GM13976 (cell line): ENCODE measurements at regions not wholly inside any gene's neighbourhood (a gene's known extent, or its start where the extent isn't known, plus 50 kb on each side); places are given as distances from the start of the nearest gene placed in this dataset.

Experiments
- DNase-seq: peaks from one replicate; pipeline ENCODE4 v3.0.0; 2012; ENCODE audit warnings: low spot score
- CTCF ChIP-seq: IDR thresholded peaks from 2 replicates; pipeline ENCODE4 v1.5.1; 2012; ENCODE audit warnings: borderline replicate concordance, mild to moderate bottlenecking; ENCODE audit not compliant: insufficient read depth; ENCODE audit errors: extremely low read depth, missing control alignments, control extremely low read depth
- in situ Hi-C: fragments of 300-500 bp; cut with MboI; formaldehyde crosslinking; loops from one replicate; pipeline ENCODE4 v1.12.0; 2022; ENCODE audit warnings: low sequenced_read_pairs, mixed read lengths, inconsistent platforms; ENCODE audit not compliant: unreplicated experiment

GRCh38 chr2:44118257-44118656, 50.4 kb upstream of the PPM1B start:
- no peak for TF ChIP-seq CTCF
- no peak for DNase-seq
- in situ Hi-C loops = no loop called here
